PC-3 (cell line): ENCODE measurements at regions not wholly inside any gene's neighbourhood (a gene's known extent, or its start where the extent isn't known, plus 50 kb on each side); places are given as distances from the start of the nearest gene placed in this dataset.

Source experiments
- CTCF ChIP-seq: fragments of 300-600 bp; sonication (generic); conservative IDR thresholded peaks from 2 replicates; pipeline ENCODE4 v1.5.1; 2017; ENCODE audit warnings: antibody characterized with exemption, low read depth, mild to moderate bottlenecking, low read length
- EZH2 ChIP-seq: fragments of 300-600 bp; sonication (generic); IDR thresholded peaks from one replicate; pipeline ENCODE4 v1.6.1; 2017; ENCODE audit warnings: antibody characterized with exemption, mild to moderate bottlenecking, low read length; ENCODE audit not compliant: unreplicated experiment
- EZH2phosphoT487 ChIP-seq: fragments of 300-600 bp; sonication (generic); IDR thresholded peaks from 2 replicates; pipeline ENCODE4 v1.6.1; 2018; ENCODE audit warnings: mild to moderate bottlenecking, antibody characterized with exemption, low read length, borderline replicate concordance

- TF ChIP-seq CTCF, result no peak
- TF ChIP-seq EZH2phosphoT487, result no peak
- no peak for TF ChIP-seq EZH2
Observed at GRCh38 chr19:30128211-30128610, 186.2 kb downstream of the URI1 start.
